ENCODE measurements at regions not wholly inside any gene's neighbourhood (a gene's known extent, or its start where the extent isn't known, plus 50 kb on each side); places are given as distances from the start of the nearest gene placed in this dataset.

DNA sequence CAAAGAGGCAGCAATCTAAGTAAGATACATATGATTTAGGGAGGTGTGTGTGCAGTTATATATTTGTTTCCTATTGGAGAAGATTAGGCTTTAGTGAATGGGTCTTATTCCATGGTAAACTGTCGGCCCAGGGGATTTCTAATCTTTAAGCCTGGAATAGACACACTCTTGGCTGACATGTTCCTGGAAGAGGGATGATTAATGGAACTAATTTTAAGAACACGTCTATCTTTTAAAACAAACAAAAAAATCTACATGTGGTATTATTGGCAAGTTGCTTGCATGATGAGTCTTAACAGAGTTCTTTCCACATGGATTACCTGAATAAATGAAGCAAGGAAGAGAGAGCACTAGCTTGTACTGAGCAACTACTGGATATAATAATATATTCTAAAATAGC lies 114.2 kb upstream of the NT5C1B start:
- FAIRE-seq, result no peak
- H3K4me2 ChIP-seq (ENCODE audit: insufficient read depth, low read length), result no peak overlapping the region
- no peaks in the 10 kb centered on the region for H3K79me2 ChIP-seq (ENCODE audit: control insufficient read depth, insufficient read depth, low read length)
- H4K20me1 ChIP-seq (replicated peaks; ENCODE audit: control insufficient read depth, insufficient read depth, low read length), result no peaks in the 10 kb centered on the region
- H2AFZ ChIP-seq (ENCODE audit: low read depth, low read length), result no peak overlapping the region
- H3K9ac ChIP-seq (ENCODE audit: insufficient read depth in 1 of 2, low read depth in 2 of 2, low read length in 2 of 2), result no peak overlapping the region
- CTCF ChIA-PET (ENCODE audit: low intra/inter-chr PET ratio), result no interaction called here
- H3K4me1 ChIP-seq (replicated peaks in 1 of 2; ENCODE audit: control insufficient read depth in 2 of 2, insufficient read depth in 2 of 2, low read length in 2 of 2), result no peaks in the 10 kb centered on the region
- DNase-seq (ENCODE audit: extremely low read depth in 1 of 4, low spot score in 3 of 4), result no peak
- WGBS (ENCODE audit: insufficient coverage, low coverage, missing lambda C conversion rate), result 0% methylated on average over 2 of the region's 2 CpGs
- no peaks in the 10 kb centered on the region for H3K36me3 ChIP-seq (ENCODE audit: control insufficient read depth, insufficient read depth, low read length)
- H3K27ac ChIP-seq (ENCODE audit: extremely low read depth, low read depth, low read length), result no peak overlapping the region
- no peaks in the 10 kb centered on the region for H3K27me3 ChIP-seq (ENCODE audit: control insufficient read depth in 2 of 2, insufficient read depth in 2 of 2, low read length in 2 of 2)
- POLR2A ChIA-PET, result no interaction called here
- no peak overlapping the region for H3K4me3 ChIP-seq
- in situ Hi-C loops (cut with MboI), result no loop called here
- H3K9me1 ChIP-seq (ENCODE audit: control insufficient read depth, insufficient read depth, low read length), result no peaks in the 10 kb centered on the region
- intact Hi-C loops (cut with micrococcal nuclease), result no loop called here
- ATAC-seq, result no peak
- H3K9me3 ChIP-seq (replicated peaks; ENCODE audit: control insufficient read depth, insufficient read depth, low read depth, low read length), result no peaks in the 10 kb centered on the region
- no TSS peak for BruUV-seq (replicated peaks)
- TF ChIP-seq, protein P1, sequence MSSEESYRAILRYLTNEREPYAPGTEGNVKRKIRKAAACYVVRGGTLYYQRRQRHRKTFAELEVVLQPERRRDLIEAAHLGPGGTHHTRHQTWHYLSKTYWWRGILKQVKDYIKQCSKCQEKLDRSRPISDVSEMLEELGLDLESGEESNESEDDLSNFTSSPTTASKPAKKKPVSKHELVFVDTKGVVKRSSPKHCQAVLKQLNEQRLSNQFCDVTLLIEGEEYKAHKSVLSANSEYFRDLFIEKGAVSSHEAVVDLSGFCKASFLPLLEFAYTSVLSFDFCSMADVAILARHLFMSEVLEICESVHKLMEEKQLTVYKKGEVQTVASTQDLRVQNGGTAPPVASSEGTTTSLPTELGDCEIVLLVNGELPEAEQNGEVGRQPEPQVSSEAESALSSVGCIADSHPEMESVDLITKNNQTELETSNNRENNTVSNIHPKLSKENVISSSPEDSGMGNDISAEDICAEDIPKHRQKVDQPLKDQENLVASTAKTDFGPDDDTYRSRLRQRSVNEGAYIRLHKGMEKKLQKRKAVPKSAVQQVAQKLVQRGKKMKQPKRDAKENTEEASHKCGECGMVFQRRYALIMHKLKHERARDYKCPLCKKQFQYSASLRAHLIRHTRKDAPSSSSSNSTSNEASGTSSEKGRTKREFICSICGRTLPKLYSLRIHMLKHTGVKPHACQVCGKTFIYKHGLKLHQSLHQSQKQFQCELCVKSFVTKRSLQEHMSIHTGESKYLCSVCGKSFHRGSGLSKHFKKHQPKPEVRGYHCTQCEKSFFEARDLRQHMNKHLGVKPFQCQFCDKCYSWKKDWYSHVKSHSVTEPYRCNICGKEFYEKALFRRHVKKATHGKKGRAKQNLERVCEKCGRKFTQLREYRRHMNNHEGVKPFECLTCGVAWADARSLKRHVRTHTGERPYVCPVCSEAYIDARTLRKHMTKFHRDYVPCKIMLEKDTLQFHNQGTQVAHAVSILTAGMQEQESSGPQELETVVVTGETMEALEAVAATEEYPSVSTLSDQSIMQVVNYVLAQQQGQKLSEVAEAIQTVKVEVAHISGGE (CRISPR knock-in tag; IDR thresholded peaks at IDR 0.05), result no peak
- TF ChIP-seq ZEB2 (IDR thresholded peaks at IDR 0.05), result no peak
- TF ChIP-seq, protein P2, sequence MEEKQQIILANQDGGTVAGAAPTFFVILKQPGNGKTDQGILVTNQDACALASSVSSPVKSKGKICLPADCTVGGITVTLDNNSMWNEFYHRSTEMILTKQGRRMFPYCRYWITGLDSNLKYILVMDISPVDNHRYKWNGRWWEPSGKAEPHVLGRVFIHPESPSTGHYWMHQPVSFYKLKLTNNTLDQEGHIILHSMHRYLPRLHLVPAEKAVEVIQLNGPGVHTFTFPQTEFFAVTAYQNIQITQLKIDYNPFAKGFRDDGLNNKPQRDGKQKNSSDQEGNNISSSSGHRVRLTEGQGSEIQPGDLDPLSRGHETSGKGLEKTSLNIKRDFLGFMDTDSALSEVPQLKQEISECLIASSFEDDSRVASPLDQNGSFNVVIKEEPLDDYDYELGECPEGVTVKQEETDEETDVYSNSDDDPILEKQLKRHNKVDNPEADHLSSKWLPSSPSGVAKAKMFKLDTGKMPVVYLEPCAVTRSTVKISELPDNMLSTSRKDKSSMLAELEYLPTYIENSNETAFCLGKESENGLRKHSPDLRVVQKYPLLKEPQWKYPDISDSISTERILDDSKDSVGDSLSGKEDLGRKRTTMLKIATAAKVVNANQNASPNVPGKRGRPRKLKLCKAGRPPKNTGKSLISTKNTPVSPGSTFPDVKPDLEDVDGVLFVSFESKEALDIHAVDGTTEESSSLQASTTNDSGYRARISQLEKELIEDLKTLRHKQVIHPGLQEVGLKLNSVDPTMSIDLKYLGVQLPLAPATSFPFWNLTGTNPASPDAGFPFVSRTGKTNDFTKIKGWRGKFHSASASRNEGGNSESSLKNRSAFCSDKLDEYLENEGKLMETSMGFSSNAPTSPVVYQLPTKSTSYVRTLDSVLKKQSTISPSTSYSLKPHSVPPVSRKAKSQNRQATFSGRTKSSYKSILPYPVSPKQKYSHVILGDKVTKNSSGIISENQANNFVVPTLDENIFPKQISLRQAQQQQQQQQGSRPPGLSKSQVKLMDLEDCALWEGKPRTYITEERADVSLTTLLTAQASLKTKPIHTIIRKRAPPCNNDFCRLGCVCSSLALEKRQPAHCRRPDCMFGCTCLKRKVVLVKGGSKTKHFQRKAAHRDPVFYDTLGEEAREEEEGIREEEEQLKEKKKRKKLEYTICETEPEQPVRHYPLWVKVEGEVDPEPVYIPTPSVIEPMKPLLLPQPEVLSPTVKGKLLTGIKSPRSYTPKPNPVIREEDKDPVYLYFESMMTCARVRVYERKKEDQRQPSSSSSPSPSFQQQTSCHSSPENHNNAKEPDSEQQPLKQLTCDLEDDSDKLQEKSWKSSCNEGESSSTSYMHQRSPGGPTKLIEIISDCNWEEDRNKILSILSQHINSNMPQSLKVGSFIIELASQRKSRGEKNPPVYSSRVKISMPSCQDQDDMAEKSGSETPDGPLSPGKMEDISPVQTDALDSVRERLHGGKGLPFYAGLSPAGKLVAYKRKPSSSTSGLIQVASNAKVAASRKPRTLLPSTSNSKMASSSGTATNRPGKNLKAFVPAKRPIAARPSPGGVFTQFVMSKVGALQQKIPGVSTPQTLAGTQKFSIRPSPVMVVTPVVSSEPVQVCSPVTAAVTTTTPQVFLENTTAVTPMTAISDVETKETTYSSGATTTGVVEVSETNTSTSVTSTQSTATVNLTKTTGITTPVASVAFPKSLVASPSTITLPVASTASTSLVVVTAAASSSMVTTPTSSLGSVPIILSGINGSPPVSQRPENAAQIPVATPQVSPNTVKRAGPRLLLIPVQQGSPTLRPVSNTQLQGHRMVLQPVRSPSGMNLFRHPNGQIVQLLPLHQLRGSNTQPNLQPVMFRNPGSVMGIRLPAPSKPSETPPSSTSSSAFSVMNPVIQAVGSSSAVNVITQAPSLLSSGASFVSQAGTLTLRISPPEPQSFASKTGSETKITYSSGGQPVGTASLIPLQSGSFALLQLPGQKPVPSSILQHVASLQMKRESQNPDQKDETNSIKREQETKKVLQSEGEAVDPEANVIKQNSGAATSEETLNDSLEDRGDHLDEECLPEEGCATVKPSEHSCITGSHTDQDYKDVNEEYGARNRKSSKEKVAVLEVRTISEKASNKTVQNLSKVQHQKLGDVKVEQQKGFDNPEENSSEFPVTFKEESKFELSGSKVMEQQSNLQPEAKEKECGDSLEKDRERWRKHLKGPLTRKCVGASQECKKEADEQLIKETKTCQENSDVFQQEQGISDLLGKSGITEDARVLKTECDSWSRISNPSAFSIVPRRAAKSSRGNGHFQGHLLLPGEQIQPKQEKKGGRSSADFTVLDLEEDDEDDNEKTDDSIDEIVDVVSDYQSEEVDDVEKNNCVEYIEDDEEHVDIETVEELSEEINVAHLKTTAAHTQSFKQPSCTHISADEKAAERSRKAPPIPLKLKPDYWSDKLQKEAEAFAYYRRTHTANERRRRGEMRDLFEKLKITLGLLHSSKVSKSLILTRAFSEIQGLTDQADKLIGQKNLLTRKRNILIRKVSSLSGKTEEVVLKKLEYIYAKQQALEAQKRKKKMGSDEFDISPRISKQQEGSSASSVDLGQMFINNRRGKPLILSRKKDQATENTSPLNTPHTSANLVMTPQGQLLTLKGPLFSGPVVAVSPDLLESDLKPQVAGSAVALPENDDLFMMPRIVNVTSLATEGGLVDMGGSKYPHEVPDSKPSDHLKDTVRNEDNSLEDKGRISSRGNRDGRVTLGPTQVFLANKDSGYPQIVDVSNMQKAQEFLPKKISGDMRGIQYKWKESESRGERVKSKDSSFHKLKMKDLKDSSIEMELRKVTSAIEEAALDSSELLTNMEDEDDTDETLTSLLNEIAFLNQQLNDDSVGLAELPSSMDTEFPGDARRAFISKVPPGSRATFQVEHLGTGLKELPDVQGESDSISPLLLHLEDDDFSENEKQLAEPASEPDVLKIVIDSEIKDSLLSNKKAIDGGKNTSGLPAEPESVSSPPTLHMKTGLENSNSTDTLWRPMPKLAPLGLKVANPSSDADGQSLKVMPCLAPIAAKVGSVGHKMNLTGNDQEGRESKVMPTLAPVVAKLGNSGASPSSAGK (IDR thresholded peaks at IDR 0.05), result no peak
- TF ChIP-seq, protein P3, sequence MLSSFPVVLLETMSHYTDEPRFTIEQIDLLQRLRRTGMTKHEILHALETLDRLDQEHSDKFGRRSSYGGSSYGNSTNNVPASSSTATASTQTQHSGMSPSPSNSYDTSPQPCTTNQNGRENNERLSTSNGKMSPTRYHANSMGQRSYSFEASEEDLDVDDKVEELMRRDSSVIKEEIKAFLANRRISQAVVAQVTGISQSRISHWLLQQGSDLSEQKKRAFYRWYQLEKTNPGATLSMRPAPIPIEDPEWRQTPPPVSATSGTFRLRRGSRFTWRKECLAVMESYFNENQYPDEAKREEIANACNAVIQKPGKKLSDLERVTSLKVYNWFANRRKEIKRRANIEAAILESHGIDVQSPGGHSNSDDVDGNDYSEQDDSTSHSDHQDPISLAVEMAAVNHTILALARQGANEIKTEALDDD (IDR thresholded peaks at IDR 0.05), result no peak
- TF ChIP-seq, protein P4, sequence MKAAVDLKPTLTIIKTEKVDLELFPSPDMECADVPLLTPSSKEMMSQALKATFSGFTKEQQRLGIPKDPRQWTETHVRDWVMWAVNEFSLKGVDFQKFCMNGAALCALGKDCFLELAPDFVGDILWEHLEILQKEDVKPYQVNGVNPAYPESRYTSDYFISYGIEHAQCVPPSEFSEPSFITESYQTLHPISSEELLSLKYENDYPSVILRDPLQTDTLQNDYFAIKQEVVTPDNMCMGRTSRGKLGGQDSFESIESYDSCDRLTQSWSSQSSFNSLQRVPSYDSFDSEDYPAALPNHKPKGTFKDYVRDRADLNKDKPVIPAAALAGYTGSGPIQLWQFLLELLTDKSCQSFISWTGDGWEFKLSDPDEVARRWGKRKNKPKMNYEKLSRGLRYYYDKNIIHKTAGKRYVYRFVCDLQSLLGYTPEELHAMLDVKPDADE (conservative IDR thresholded peaks at IDR 0.05; ENCODE audit: control insufficient read depth, low read depth, low read length), result no peak
